Lower leg skin (tissue), 4 donors: ENCODE measurements at regions not wholly inside any gene's neighbourhood (a gene's known extent, or its start where the extent isn't known, plus 50 kb on each side); places are given as distances from the start of the nearest gene placed in this dataset.

Experiments
- DNase-seq, 2 donors: peaks; one replicate each; pipeline ENCODE4 v3.0.0-alpha.2; 2019; ENCODE audit warnings: low spot score in 2 of 2
- H3K4me3 ChIP-seq: fragments of 200-600 bp; sonication (generic); 2 replicates; pipeline ENCODE4 v1.5.1; 2017; ENCODE audit warnings: mild to moderate bottlenecking, low read depth; ENCODE audit not compliant: poor library complexity, severe bottlenecking
- CTCF ChIP-seq, 3 donors: fragments of 450-650 bp; IDR thresholded peaks; one replicate each; pipeline ENCODE4 v1.5.1; 2016; ENCODE audit warnings: antibody characterized with exemption in 3 of 3, mild to moderate bottlenecking in 3 of 3, moderate library complexity in 2 of 3
- POLR2A ChIP-seq, 2 donors: fragments of 450-650 bp; IDR thresholded peaks; one replicate each; pipeline ENCODE4 v1.6.1; 2016 to 2017; ENCODE audit warnings: antibody characterized with exemption in 2 of 2, mild to moderate bottlenecking in 1 of 2, moderate library complexity in 1 of 2
- WGBS, 2 donors: methylation state at CpG; one replicate each; pipeline ENCODE4 v1.1.5; 2018; 5-methylcytosine and 5-hydroxymethylcytosine counted together
- intact Hi-C: fragments of 100-400 bp; cut with DNase I; formaldehyde crosslinking; loops from one replicate; pipeline ENCODE4 v1.15.0; 2023; ENCODE audit warnings: low total_unique reads

DNA sequence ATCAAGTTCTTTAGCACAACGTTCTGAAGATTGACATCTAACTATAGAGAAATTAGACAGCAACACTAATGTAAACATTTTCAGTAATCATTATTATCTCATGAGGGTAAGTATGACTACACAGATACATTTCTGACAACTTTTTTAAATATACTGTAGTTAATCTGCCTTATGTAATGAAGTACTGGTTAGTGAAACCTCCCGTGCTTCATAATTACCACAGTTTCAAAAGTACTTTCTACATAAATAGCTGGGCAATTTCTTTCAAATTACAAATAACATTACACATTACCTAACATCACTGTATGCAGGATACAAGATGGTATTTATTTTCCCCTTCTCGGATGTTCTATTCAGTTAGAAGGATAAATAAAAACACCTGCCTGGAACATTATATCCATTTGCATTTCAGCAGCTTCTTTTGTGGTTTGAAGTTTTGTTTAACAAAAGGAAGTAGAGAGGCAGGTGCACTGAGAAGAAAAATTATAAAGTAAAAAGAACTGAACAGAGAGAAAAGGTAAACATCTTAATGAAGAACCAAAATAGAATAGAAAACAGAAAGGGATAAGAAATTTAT is 1241.5 kb upstream of the GBE1 start:
- DNase-seq, result no peak

GRCh38 chr3:82999777-83000176 is 1238.3 kb upstream of the GBE1 start:
- no peak overlapping the region for H3K4me3 ChIP-seq
- intact Hi-C loops, result no loop called here
- DNase-seq, result no peak
- WGBS, 2 donors, result 46 to 64% methylated on average over 1 of the region's 1 CpG
- TF ChIP-seq POLR2A (IDR thresholded peaks at IDR 0.05) (no peak), CTCF (IDR thresholded peaks at IDR 0.05) (no peak)

More for the DNA sequence above, 1241.5 kb upstream of the GBE1 start:
- no peak for TF ChIP-seq CTCF (IDR thresholded peaks at IDR 0.05)
- TF ChIP-seq POLR2A (IDR thresholded peaks at IDR 0.05), result no peak
- intact Hi-C loops, result no loop called here
- WGBS, 2 donors, result 51 to 52% methylated on average over 3 of the region's 3 CpGs
- H3K4me3 ChIP-seq, result no peak overlapping the region

- no peak for TF ChIP-seq CTCF (IDR thresholded peaks at IDR 0.05)
- no peak for TF ChIP-seq POLR2A (IDR thresholded peaks at IDR 0.05)
- WGBS, 2 donors, result 51 to 61% methylated on average over 3 of the region's 3 CpGs
- H3K4me3 ChIP-seq, result no peak overlapping the region
- DNase-seq, result no peak
- intact Hi-C loops, result no loop called here
These were observed 1216.9 kb upstream of the GBE1 start for GRCh38 chr3:82978368-82978767.

DNA sequence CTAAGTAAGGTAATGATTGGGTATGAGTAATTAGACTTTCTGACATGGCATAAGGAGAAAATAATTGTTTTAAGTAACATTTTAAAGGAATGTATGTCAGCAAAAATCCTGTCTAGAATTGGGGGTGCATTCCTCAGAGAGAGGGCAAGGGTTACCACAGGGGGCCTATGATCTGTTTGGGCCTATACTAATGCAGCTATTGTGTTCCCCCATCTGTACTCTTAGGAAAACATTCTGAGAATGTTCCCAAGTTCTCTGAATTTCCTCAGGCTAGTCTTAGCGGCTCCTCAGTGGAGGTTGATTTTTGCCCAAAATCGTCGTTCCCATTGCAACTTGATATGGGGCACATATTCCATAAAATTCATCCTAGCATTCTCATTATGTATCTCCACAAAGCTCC is 1216.4 kb upstream of the GBE1 start:
- 71% methylated on average over 3 of the region's 3 CpGs for WGBS, 2 donors
- DNase-seq, result no peak
- TF ChIP-seq CTCF (IDR thresholded peaks at IDR 0.05) (no peak), POLR2A (IDR thresholded peaks at IDR 0.05) (no peak)

GRCh38 chr3:82973791-82974190 is 1212.3 kb upstream of the GBE1 start:
- no peak overlapping the region for H3K4me3 ChIP-seq
- WGBS, 2 donors, result 33 to 58% methylated on average over 1 of the region's 1 CpG
- TF ChIP-seq POLR2A (IDR thresholded peaks at IDR 0.05), result no peak
- TF ChIP-seq CTCF (IDR thresholded peaks at IDR 0.05), result no peak
- no peak for DNase-seq
- intact Hi-C loops, result no loop called here

More for the DNA sequence above, 1216.4 kb upstream of the GBE1 start:
- intact Hi-C loops, result no loop called here
- no peak overlapping the region for H3K4me3 ChIP-seq

- intact Hi-C loops, result no loop called here
- no peak for TF ChIP-seq CTCF (IDR thresholded peaks at IDR 0.05)
- no peak for TF ChIP-seq POLR2A (IDR thresholded peaks at IDR 0.05)
- H3K4me3 ChIP-seq, result no peak overlapping the region
- no peak for DNase-seq
These were observed 1198.9 kb upstream of the GBE1 start for GRCh38 chr3:82960379-82960778.
